ENCODE measurements at regions not wholly inside any gene's neighbourhood (a gene's known extent, or its start where the extent isn't known, plus 50 kb on each side); places are given as distances from the start of the nearest gene placed in this dataset.
A peak's percentile ranks its signal among the peaks of the same experiment; 100 is the strongest.

- no peak for TF ChIP-seq CTCF (IDR thresholded peaks at IDR 0.05; ENCODE audit: insufficient read depth, low read length, poor library complexity, severe bottlenecking)
- H3K27me3 ChIP-seq (ENCODE audit: control insufficient read depth, insufficient read depth, low read length): no peaks in the 10 kb centered on the region
- H3K4me3 ChIP-seq (ENCODE audit: low read depth, low read length): no peak overlapping the region
- no peak for DNase-seq (ENCODE audit: low read depth)
- H3K36me3 ChIP-seq (ENCODE audit: control insufficient read depth, insufficient read depth, low read length): no peaks in the 10 kb centered on the region
Measured at GRCh38 chr3:81279481-81280379, 481.7 kb downstream of the GBE1 start.

DNA sequence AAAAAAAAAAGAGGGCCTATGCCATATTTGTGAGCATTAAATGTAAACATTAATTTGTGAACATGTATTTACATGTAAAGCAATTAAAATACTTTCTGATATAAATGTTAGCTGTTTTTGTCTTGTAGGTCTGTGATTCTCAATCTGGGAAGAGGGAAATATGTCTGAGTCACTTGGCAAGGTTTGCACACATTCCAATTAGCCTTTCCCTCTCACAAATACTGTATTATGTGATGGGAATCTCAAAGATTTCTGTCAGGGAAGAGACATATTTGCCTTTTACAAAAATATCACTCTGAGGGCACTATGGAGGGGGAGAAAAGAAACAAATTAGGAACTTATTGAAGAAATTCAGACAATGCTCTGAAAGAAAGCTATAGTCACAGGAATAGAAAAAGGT is 483.6 kb downstream of the GBE1 start:
- no peak for TF ChIP-seq CTCF (IDR thresholded peaks at IDR 0.05; ENCODE audit: insufficient read depth, low read length, poor library complexity, severe bottlenecking)
- no peak for DNase-seq (ENCODE audit: low read depth)
- Histone ChIP-seq H3K4me3 (ENCODE audit: low read depth, low read length) (no peak overlapping the region), H3K27me3 (ENCODE audit: control insufficient read depth, insufficient read depth, low read length) (no peaks in the 10 kb centered on the region), H3K36me3 (ENCODE audit: control insufficient read depth, insufficient read depth, low read length) (no peaks in the 10 kb centered on the region)

DNA sequence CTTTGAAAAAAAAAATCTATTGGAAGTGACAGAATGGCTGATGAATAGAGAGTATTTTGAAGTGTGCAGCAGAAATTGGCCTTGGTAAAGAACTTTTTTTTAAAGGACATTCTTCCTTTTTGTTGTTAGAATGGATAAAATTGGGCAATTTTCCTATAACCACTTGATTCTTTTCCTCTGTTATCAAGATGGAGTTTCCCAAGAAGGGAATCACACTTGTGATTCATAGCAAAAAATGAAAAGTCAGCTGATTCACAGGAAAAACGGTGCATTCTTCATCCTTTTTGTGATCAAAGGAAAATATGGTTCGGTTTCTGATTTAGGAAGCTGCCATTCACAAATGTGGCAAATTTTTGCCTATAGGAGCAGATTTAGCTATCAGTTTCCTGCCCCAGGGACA is 486.8 kb downstream of the GBE1 start:
- H3K36me3 ChIP-seq (ENCODE audit: control insufficient read depth, insufficient read depth, low read length): no peaks in the 10 kb centered on the region
- H3K27me3 ChIP-seq (ENCODE audit: control insufficient read depth, insufficient read depth, low read length): no peaks in the 10 kb centered on the region
- H3K4me3 ChIP-seq (ENCODE audit: low read depth, low read length): no peak overlapping the region
- DNase-seq (ENCODE audit: low read depth): no peak
- no peak for TF ChIP-seq CTCF (IDR thresholded peaks at IDR 0.05; ENCODE audit: insufficient read depth, low read length, poor library complexity, severe bottlenecking)

DNA sequence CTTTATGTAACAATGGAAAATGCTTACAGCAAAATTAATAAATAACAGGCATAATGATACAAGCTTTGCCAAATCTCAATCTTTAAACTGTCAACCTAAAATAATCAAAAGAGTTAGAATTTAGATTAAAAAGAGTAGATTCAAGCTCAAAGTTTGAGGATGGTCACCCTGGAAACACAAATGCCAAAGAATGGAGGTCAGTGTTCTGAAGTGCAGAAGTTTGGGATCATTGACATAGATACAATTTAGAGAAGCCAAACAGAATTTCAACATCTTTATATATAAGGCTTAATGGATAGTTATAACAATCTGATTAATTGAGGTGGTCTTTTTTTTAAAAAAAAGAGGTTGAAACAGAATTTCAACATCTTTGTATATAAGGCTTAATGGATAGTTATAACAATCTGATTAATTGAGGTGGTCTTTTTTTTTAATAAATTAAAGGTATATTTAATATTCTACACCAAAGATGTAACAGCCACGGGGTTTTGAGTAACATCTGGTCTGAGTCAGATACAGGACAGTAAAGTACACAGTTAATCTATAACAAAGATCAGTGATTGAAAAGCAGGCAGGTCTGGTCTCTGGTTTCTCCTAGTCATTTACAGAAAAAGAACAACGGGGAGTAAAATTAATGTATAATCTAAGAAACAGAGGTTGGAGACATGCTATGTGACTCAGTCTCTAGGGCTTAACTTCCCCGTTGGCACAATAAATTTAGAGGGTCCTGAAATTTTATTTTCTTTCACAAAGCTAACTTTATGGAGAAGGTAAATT is 490.7 kb downstream of the GBE1 start:
- Histone ChIP-seq H3K27me3 (ENCODE audit: control insufficient read depth, insufficient read depth, low read length) (no peaks in the 10 kb centered on the region), H3K4me3 (ENCODE audit: low read depth, low read length) (no peak overlapping the region), H3K36me3 (ENCODE audit: control insufficient read depth, insufficient read depth, low read length) (no peaks in the 10 kb centered on the region)
- TF ChIP-seq CTCF (IDR thresholded peaks at IDR 0.05; ENCODE audit: insufficient read depth, low read length, poor library complexity, severe bottlenecking): no peak
- peak; percentile 63 for DNase-seq (ENCODE audit: low read depth)

- no peak for DNase-seq (ENCODE audit: low read depth)
- TF ChIP-seq CTCF (IDR thresholded peaks at IDR 0.05; ENCODE audit: insufficient read depth, low read length, poor library complexity, severe bottlenecking): no peak
- H3K27me3 ChIP-seq (ENCODE audit: control insufficient read depth, insufficient read depth, low read length): no peaks in the 10 kb centered on the region
- H3K36me3 ChIP-seq (ENCODE audit: control insufficient read depth, insufficient read depth, low read length): no peaks in the 10 kb centered on the region
- no peak overlapping the region for H3K4me3 ChIP-seq (ENCODE audit: low read depth, low read length)
Measured at GRCh38 chr3:81268526-81268925, 492.9 kb downstream of the GBE1 start.

All from kidney epithelial cell (primary cell).